Hepatocyte (in vitro differentiated cells): ENCODE measurements at regions not wholly inside any gene's neighbourhood (a gene's known extent, or its start where the extent isn't known, plus 50 kb on each side); places are given as distances from the start of the nearest gene placed in this dataset.

ENCODE experiments used
- DNase-seq: peaks from one replicate; pipeline ENCODE4 v3.0.0-alpha.2; 2016; ENCODE audit warnings: low spot score
- H2AFZ ChIP-seq: fragments of 200-600 bp; sonication (generic); 2 replicates; pipeline ENCODE4 v1.6.0; 2016; ENCODE audit warnings: antibody characterized with exemption, mild to moderate bottlenecking
- H3K27ac ChIP-seq: fragments of 200-600 bp; sonication (generic); 2 replicates; pipeline ENCODE4 v1.5.1; 2016; ENCODE audit warnings: mild to moderate bottlenecking
- H3K27me3 ChIP-seq: fragments of 200-600 bp; sonication (generic); 2 replicates; pipeline ENCODE4 v1.6.1; 2016
- H3K36me3 ChIP-seq: fragments of 200-600 bp; sonication (generic); replicated peaks from 2 replicates; pipeline ENCODE4 v1.5.1; 2016; ENCODE audit warnings: low read depth; ENCODE audit not compliant: insufficient read depth
- H3K4me1 ChIP-seq: fragments of 200-600 bp; sonication (generic); 2 replicates; pipeline ENCODE4 v1.5.1; 2016; ENCODE audit warnings: mild to moderate bottlenecking, moderate library complexity; ENCODE audit not compliant: insufficient read depth
- H3K4me2 ChIP-seq: fragments of 200-600 bp; sonication (generic); 2 replicates; pipeline ENCODE4 v1.6.0; 2016
- H3K4me3 ChIP-seq: fragments of 200-600 bp; sonication (generic); 2 replicates; pipeline ENCODE4 v1.5.1; 2016; ENCODE audit warnings: mild to moderate bottlenecking
- H3K79me2 ChIP-seq: fragments of 200-600 bp; sonication (generic); 2 replicates; pipeline ENCODE4 v1.6.0; 2017; ENCODE audit warnings: mild to moderate bottlenecking
- H3K9me2 ChIP-seq: fragments of 200-600 bp; sonication (generic); replicated peaks from 2 replicates; pipeline ENCODE4 v1.6.0; 2017; ENCODE audit warnings: mild to moderate bottlenecking; ENCODE audit not compliant: insufficient read depth
- H3K9me3 ChIP-seq: fragments of 200-600 bp; sonication (generic); 2 replicates; pipeline ENCODE4 v1.5.1; 2016; ENCODE audit warnings: low read depth, mild to moderate bottlenecking
- H4K20me1 ChIP-seq: fragments of 200-600 bp; sonication (generic); 2 replicates; pipeline ENCODE4 v1.6.0; 2016; ENCODE audit warnings: mild to moderate bottlenecking; ENCODE audit not compliant: insufficient read depth, poor library complexity, severe bottlenecking
- CTCF ChIP-seq: fragments of 200-600 bp; sonication (generic); IDR thresholded peaks from 2 replicates; pipeline ENCODE4 v1.5.1; 2016; ENCODE audit warnings: antibody characterized with exemption, mild to moderate bottlenecking; ENCODE audit not compliant: poor library complexity
- EZH2 ChIP-seq: fragments of 200-600 bp; sonication (generic); IDR thresholded peaks from 2 replicates; pipeline ENCODE4 v1.6.1; 2016; ENCODE audit warnings: antibody characterized with exemption, mild to moderate bottlenecking, borderline replicate concordance
- EZH2phosphoT487 ChIP-seq: fragments of 200-600 bp; sonication (generic); IDR thresholded peaks from one replicate; pipeline ENCODE4 v1.6.1; 2018; ENCODE audit warnings: antibody characterized with exemption, mild to moderate bottlenecking, low read depth, moderate library complexity; ENCODE audit not compliant: unreplicated experiment, severe bottlenecking
- WGBS: methylation state at CpG from one replicate; pipeline ENCODE4 v1.1.6; 2016; ENCODE audit warnings: low lambda C conversion rate; ENCODE audit errors: missing lambda C conversion rate; 5-methylcytosine and 5-hydroxymethylcytosine counted together

GRCh38 chr12:126397660-126398059, 1332.4 kb downstream of the AACS start:
- Histone ChIP-seq H3K36me3 (no peaks in the 10 kb centered on the region), H3K79me2 (no peaks in the 10 kb centered on the region), H3K9me3 (no peaks in the 10 kb centered on the region), H3K9me2 (no peaks in the 10 kb centered on the region), H4K20me1 (no peaks in the 10 kb centered on the region), H3K27ac (no peak overlapping the region), H3K4me2 (no peak overlapping the region), H3K27me3 (no peaks in the 10 kb centered on the region), H3K4me3 (no peak overlapping the region), H2AFZ (no peak overlapping the region), H3K4me1 (no peaks in the 10 kb centered on the region)
- TF ChIP-seq EZH2phosphoT487 = no peak
- TF ChIP-seq CTCF = no peak
- TF ChIP-seq EZH2 = no peak
- no peak for DNase-seq
- 95% methylated on average over 1 of the region's 1 CpG for WGBS

GRCh38 chr12:126400831-126401230, 1335.6 kb downstream of the AACS start:
- DNase-seq = no peak
- Histone ChIP-seq H3K36me3 (no peaks in the 10 kb centered on the region), H2AFZ (no peak overlapping the region), H3K27me3 (no peaks in the 10 kb centered on the region), H3K27ac (no peak overlapping the region), H4K20me1 (no peaks in the 10 kb centered on the region), H3K4me2 (no peak overlapping the region), H3K4me1 (no peaks in the 10 kb centered on the region), H3K9me3 (no peaks in the 10 kb centered on the region), H3K9me2 (no peaks in the 10 kb centered on the region), H3K79me2 (no peaks in the 10 kb centered on the region), H3K4me3 (no peak overlapping the region)
- no peak for TF ChIP-seq CTCF
- TF ChIP-seq EZH2phosphoT487 = no peak
- no peak for TF ChIP-seq EZH2

- no peak for DNase-seq
- Histone ChIP-seq H3K79me2 (no peaks in the 10 kb centered on the region), H4K20me1 (no peaks in the 10 kb centered on the region), H3K27me3 (no peaks in the 10 kb centered on the region), H3K9me2 (no peaks in the 10 kb centered on the region), H3K27ac (no peak overlapping the region), H3K4me3 (no peak overlapping the region), H3K4me1 (no peaks in the 10 kb centered on the region), H3K9me3 (no peaks in the 10 kb centered on the region), H2AFZ (no peak overlapping the region), H3K36me3 (no peaks in the 10 kb centered on the region), H3K4me2 (no peak overlapping the region)
- TF ChIP-seq EZH2phosphoT487 = no peak
- TF ChIP-seq CTCF = no peak
- TF ChIP-seq EZH2 = no peak
- WGBS = 81% methylated on average over 5 of the region's 5 CpGs
These were observed 1339.2 kb downstream of the AACS start for GRCh38 chr12:126404293-126404881.

- H3K4me2 ChIP-seq = no peak overlapping the region
- no peaks in the 10 kb centered on the region for H4K20me1 ChIP-seq
- no peak for DNase-seq
- no peaks in the 10 kb centered on the region for H3K27me3 ChIP-seq
- no peaks in the 10 kb centered on the region for H3K4me1 ChIP-seq
- TF ChIP-seq EZH2phosphoT487 (no peak), EZH2 (no peak), CTCF (no peak)
- no peaks in the 10 kb centered on the region for H3K79me2 ChIP-seq
- no peaks in the 10 kb centered on the region for H3K9me2 ChIP-seq
- no peak overlapping the region for H2AFZ ChIP-seq
- no peak overlapping the region for H3K4me3 ChIP-seq
- H3K36me3 ChIP-seq = no peaks in the 10 kb centered on the region
- H3K27ac ChIP-seq = no peak overlapping the region
- no peaks in the 10 kb centered on the region for H3K9me3 ChIP-seq
- WGBS = 79% methylated on average over 5 of the region's 5 CpGs
These were observed 1353.2 kb downstream of the AACS start for GRCh38 chr12:126418400-126418799.
